DMS 273 (cell line): ENCODE measurements at regions not wholly inside any gene's neighbourhood (a gene's known extent, or its start where the extent isn't known, plus 50 kb on each side); places are given as distances from the start of the nearest gene placed in this dataset.

ENCODE experiments used
- DNase-seq: peaks from one replicate; lab custom pipeline; 2025; ENCODE audit not compliant: unreplicated experiment; lab: John Stamatoyannopoulos, UW

GRCh38 chr2:12432985-12433625, 283.6 kb upstream of the TRIB2 start:
- DNase-seq, result no peak

DNA sequence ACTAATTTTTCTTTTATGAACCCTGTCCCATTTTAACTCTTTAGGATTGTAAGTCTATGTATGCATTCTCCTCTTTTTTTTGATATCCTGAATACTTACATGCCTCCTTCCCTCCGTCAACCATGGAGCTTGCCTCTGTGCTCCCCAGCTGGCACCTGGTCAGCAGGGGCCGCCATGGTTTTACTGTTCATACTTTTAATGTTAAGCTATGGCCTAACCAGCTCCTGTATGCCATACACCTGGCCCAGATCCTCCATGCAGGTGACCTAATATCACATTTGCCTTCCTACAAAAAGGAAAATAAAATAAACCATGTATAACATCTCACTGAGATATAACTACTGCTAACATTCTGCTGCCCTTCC, 283.1 kb upstream of the TRIB2 start:
- no peak for DNase-seq

DNA sequence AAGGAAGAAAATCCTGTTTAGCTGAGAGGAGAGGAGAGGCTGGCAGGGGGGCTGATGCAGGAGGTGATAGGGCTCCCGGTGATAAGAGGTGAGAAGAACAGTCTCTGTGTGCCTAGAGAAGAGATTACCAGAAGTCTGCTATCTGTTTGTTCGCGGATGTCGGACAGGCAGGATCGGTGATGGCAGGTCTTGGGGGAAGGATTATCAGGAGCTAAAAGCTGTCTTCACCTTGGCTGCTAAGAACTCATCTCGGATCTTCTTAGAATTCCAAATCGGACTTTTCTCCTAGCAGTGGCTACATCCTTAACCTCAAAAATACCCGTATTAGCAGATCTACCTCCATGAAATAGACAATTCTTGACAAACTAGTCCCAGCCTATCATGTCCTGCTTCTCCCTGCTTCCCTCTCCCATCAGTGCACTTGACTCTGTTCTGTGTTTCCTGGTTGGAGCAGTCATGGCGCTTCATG, 282.1 kb upstream of the TRIB2 start:
- no peak for DNase-seq

DNA sequence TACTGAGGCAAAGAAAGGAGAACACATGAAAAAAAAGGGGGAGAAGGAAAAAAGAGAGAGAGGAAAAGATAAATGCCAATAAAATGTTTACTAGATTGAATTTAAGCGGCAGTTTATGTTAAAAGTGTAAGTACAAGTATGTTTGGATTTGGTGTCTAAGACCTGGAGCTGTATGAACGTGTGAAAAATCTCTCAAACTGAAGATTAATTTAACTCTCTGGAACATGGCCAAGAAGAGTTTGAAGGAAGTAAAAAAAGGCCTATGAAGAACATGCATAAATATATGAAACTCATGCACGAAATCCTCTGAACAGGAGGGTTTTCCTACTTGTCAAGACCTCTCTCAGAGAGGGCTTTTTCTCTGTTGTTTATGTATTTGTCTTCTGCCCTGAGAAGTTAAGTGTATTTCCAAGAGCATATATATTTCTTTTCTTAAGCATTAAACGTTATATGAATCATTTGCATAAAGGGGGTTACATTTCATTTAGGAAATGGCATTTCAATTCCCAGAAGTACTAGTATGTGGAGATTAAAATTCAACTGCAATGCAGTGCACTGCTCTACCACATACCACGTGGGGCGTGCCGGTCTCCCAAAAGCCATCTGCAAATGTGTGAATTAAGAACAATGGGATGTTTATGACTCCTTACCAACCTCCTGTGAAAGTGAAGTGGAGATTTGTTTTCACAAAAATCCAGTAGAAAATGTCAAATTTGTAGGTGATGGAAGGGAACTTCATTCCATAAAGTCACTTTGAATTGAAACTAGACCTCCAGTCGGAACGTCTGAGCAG, 281.1 kb upstream of the TRIB2 start:
- DNase-seq, result no peak

- no peak for DNase-seq
These were observed 280.3 kb upstream of the TRIB2 start for GRCh38 chr2:12436483-12436882.

DNA sequence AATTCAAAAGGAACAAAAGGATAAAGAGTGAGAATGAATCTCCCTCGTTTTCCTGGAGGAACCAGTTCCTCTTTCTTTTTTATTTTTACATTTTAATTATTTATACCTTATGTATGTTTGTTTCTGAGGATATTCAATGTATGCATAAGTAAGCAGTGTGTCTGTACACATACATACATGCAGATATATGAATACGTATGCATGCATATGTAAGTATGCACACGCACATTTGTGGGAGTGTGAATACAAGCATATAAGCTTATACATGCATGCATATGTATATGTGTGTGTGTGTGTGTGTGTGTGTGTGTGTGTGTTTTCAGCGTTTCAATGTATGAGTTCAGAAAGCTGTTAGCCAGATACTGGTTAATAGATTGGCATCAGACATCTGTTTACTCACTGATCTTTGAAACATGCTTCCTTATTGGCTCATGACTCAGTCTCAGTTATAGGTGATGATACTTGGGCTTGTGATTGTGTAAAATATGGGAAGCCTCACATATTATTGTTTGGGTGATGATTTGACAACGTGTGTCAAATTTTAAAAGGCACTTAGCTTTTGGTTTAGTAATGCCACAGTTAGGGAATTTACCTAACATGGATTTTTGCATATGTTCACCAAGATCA, 279.7 kb upstream of the TRIB2 start:
- no peak for DNase-seq

- DNase-seq, result peak; percentile 9
These were observed 276.0 kb upstream of the TRIB2 start for GRCh38 chr2:12440731-12441130.

DNA sequence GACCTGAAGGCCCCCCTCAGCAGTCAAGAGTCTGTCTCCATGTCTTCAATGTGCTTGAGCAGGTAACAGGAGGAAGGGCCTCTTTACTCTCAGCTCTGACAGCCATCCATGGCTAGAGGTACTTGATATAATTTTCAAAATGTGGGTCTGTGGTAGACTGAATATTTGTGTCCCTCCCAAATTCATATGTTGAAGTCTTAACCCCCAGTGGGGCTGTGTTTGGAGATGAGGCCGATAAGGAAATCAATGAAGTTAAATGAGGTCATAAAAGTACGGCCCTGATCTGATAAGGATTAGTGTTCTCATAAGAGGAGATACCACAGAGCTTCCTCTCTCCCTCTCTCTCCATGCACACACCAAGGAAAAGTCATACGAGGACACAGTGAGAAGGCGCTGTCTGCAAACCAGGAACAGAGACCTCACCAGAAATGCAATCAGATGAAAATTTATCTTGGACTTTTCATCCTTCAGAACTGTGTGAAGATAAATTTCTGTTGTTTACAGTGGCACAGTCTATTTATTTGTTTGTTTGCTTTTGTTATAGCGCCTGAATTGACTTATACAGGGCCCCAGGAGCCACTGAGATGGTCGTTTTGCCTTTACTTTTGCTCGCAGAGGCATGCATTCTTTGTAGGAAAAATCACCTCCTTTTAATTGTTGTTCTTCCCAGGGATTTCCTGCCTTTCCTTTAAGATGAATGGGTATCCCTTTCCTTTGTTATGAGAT, 274.8 kb upstream of the TRIB2 start:
- no peak for DNase-seq

DNA sequence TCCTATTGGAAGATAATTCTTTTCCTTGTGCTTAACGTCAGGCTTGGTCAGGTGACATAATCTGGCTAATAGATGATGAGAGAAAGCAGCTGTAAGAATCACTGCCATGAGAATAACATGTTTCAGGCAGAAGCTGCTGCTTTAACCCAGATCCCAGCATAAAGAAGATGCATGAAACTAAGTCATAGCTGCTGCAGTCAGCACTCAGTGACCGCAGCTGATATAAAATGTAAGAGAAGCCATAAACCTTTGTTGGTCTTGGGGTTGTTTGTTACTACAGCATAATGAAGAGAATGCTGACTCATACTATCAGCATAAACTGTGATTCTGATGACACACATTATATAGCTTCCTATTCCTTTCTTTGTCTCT, 274.3 kb upstream of the TRIB2 start:
- no peak for DNase-seq

GRCh38 chr2:12448846-12449505, 267.8 kb upstream of the TRIB2 start:
- DNase-seq, result no peak

GRCh38 chr2:12451726-12452125, 265.0 kb upstream of the TRIB2 start:
- no peak for DNase-seq

GRCh38 chr2:12452185-12452584, 264.6 kb upstream of the TRIB2 start:
- no peak for DNase-seq

DNA sequence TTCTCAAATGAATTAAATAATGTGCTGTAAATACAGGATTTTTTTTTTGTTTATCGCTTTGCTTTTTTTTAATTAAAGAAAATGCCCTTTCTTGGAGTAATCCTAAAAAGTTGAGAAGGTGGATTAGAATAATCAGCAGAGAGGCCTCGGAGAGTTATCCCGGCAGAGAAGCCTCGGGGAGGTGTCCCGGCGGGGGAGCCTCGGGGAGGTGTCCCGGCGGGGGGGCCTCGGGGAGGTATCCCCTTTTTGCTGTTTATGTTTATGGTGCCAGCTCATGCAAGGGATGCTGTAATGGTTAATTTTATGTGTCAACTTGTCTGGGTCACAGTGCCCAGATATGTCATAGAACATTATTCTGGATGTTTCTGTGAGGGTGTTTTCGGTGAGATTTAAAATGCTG, 263.0 kb upstream of the TRIB2 start:
- no peak for DNase-seq

GRCh38 chr2:12455661-12456060, 261.1 kb upstream of the TRIB2 start:
- DNase-seq, result no peak

- peak; percentile 49 for DNase-seq
These were observed 260.2 kb upstream of the TRIB2 start for GRCh38 chr2:12456293-12457106.

- DNase-seq, result no peak
These were observed 258.9 kb upstream of the TRIB2 start for GRCh38 chr2:12457831-12458230.

DNA sequence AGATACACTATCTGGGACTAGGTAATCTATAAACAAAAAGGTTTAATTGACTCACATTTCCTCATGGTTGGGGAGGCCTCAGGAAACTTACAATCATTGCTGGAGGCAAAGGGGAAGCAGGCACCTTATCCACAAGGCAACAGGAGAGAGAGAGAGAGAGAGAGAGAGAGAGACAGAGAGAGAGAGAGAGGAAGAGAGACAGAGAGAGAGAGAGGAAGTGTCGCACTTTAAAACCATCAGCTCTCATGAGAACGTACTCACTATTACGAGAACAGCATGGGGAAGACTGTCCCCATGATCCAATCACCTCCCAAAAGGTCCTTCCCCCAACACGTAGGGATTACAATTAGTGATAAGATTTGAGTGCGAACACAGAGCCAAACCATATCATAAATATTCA, 253.5 kb upstream of the TRIB2 start:
- no peak for DNase-seq

DNA sequence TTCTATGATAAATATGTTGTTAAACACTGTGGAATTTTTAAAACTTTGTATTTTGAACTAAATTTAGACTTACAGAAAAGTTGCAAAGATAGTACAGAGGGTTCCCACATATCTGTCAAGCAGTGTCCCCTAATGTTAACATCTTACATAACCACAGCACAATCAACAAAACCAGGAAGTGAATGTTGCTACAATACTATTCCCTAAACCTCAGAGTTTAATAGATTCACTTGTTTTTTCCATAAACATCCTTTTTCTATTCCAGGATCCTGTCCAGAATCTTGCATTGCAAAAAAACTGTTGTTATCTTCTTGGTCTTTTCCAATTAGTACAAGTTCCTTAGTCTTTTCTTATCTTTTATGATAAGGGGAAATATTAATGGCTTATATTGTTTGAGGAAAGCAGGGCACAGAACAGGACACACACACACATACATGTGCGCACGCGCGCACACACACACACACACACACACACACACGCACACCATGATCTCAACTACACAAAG, 251.1 kb upstream of the TRIB2 start:
- DNase-seq, result no peak

DNA sequence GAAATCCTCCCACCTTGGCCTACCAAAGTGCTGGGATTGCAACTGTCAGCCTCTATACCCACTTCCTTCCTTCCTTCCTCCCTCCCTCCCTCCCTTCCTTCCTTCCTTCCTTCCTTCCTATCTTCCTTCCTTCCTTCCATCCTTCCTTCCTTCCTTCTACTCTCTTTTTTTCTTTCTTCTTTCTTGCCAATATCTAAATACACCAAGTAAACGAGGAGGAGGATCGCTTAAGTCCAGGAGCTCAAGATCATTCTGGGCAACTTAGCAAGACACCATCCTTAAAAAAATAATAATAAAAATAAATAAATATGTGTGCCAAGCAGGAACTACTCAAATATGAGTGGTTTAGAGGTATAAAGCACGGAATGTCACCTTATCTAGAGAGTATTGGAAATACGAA, 249.4 kb upstream of the TRIB2 start:
- DNase-seq, result no peak

GRCh38 chr2:12469141-12469561, 247.6 kb upstream of the TRIB2 start:
- no peak for DNase-seq
